Fibroblast of mammary gland (primary cell): ENCODE measurements at regions not wholly inside any gene's neighbourhood (a gene's known extent, or its start where the extent isn't known, plus 50 kb on each side); places are given as distances from the start of the nearest gene placed in this dataset.

Experiments used
- DNase-seq: peaks from one replicate; pipeline ENCODE4 v3.0.0-alpha.2; 2010; ENCODE audit warnings: low read depth
- H3K4me3 ChIP-seq: 2 replicates; pipeline ENCODE4 v1.5.1; 2011; ENCODE audit warnings: low read depth, mild to moderate bottlenecking, low read length, moderate library complexity; ENCODE audit not compliant: control insufficient read depth
- CTCF ChIP-seq: conservative IDR thresholded peaks from 2 replicates; pipeline ENCODE4 v1.5.1; 2011; ENCODE audit warnings: low read depth, low read length, inconsistent platforms; ENCODE audit not compliant: control insufficient read depth, insufficient read depth

GRCh38 chr3:816605-817004, 276.2 kb upstream of the CNTN6 start:
- no peak for TF ChIP-seq CTCF
- H3K4me3 ChIP-seq = no peak overlapping the region
- no peak for DNase-seq

GRCh38 chr3:834679-835078, 258.1 kb upstream of the CNTN6 start:
- DNase-seq = no peak
- no peak for TF ChIP-seq CTCF
- H3K4me3 ChIP-seq = no peak overlapping the region

GRCh38 chr3:835096-835495, 257.7 kb upstream of the CNTN6 start:
- no peak overlapping the region for H3K4me3 ChIP-seq
- no peak for DNase-seq
- no peak for TF ChIP-seq CTCF

- no peak for TF ChIP-seq CTCF
- H3K4me3 ChIP-seq = no peak overlapping the region
- no peak for DNase-seq
Measured at GRCh38 chr3:839981-840380, 252.8 kb upstream of the CNTN6 start.

GRCh38 chr3:851098-851790, 241.6 kb upstream of the CNTN6 start:
- TF ChIP-seq CTCF = no peak
- no peak overlapping the region for H3K4me3 ChIP-seq
- DNase-seq = no peak

- TF ChIP-seq CTCF = no peak
- no peak for DNase-seq
- H3K4me3 ChIP-seq = no peak overlapping the region
Measured at GRCh38 chr3:852033-852432, 240.8 kb upstream of the CNTN6 start.

GRCh38 chr3:853489-853888, 239.3 kb upstream of the CNTN6 start:
- no peak for DNase-seq
- no peak for TF ChIP-seq CTCF
- no peak overlapping the region for H3K4me3 ChIP-seq
